Osteocyte (in vitro differentiated cells): ENCODE measurements at regions not wholly inside any gene's neighbourhood (a gene's known extent, or its start where the extent isn't known, plus 50 kb on each side); places are given as distances from the start of the nearest gene placed in this dataset.

Source experiments
- DNase-seq: peaks from one replicate; pipeline ENCODE4 v3.0.0; 2021; ENCODE audit warnings: mixed read lengths; ENCODE audit not compliant: unreplicated experiment; ENCODE audit errors: extremely low spot score
- H3K27ac Mint-ChIP-seq: one replicate; pipeline ENCODE4 v1.8.0; 2021; ENCODE audit warnings: mild to moderate bottlenecking, mixed read lengths; ENCODE audit not compliant: unreplicated experiment
- H3K27me3 Mint-ChIP-seq: one replicate; pipeline ENCODE4 v1.8.0; 2021; ENCODE audit warnings: mixed read lengths; ENCODE audit not compliant: unreplicated experiment
- H3K36me3 Mint-ChIP-seq: one replicate; pipeline ENCODE4 v1.8.0; 2021; ENCODE audit warnings: mixed read lengths; ENCODE audit not compliant: unreplicated experiment
- H3K4me1 Mint-ChIP-seq: one replicate; pipeline ENCODE4 v1.8.0; 2021; ENCODE audit warnings: mixed read lengths; ENCODE audit not compliant: unreplicated experiment
- H3K4me3 Mint-ChIP-seq: one replicate; pipeline ENCODE4 v1.8.0; 2021; ENCODE audit warnings: mild to moderate bottlenecking, moderate library complexity, mixed read lengths; ENCODE audit not compliant: unreplicated experiment
- H3K9me3 Mint-ChIP-seq: one replicate; pipeline ENCODE4 v1.8.0; 2021; ENCODE audit warnings: mixed read lengths; ENCODE audit not compliant: unreplicated experiment
- CTCF ChIP-seq: fragments of 200-600 bp; sonication (generic); IDR thresholded peaks from 2 replicates; pipeline ENCODE4 v1.5.0; 2021; ENCODE audit warnings: antibody characterized with exemption, mild to moderate bottlenecking, moderate library complexity

- Mint-ChIP-seq H3K9me3 (peaks cover 18% of the 10 kb centered on the region), H3K4me1 (no peaks in the 10 kb centered on the region), H3K4me3 (no peak overlapping the region), H3K27ac (no peak overlapping the region), H3K27me3 (no peaks in the 10 kb centered on the region), H3K36me3 (no peaks in the 10 kb centered on the region)
- DNase-seq = no peak
- TF ChIP-seq CTCF = no peak
Observed at GRCh38 chr10:106284802-106285587, 879.5 kb downstream of the SORCS1 start.

GRCh38 chr10:106280896-106281460, 883.5 kb downstream of the SORCS1 start:
- H3K27me3 Mint-ChIP-seq = no peaks in the 10 kb centered on the region
- no peaks in the 10 kb centered on the region for H3K4me1 Mint-ChIP-seq
- no peak overlapping the region for H3K4me3 Mint-ChIP-seq
- no peak for TF ChIP-seq CTCF
- no peaks in the 10 kb centered on the region for H3K36me3 Mint-ChIP-seq
- no peak overlapping the region for H3K27ac Mint-ChIP-seq
- peaks cover 14% of the 10 kb centered on the region for H3K9me3 Mint-ChIP-seq
- DNase-seq = no peak

- H3K27me3 Mint-ChIP-seq = no peaks in the 10 kb centered on the region
- H3K27ac Mint-ChIP-seq = no peak overlapping the region
- no peak overlapping the region for H3K4me3 Mint-ChIP-seq
Observed at GRCh38 chr10:106278383-106278782, 886.1 kb downstream of the SORCS1 start.

GRCh38 chr10:106271237-106271636, 893.3 kb downstream of the SORCS1 start:
- Mint-ChIP-seq H3K4me1 (no peaks in the 10 kb centered on the region), H3K27ac (no peak overlapping the region), H3K9me3 (peaks cover 6% of the 10 kb centered on the region), H3K4me3 (no peak overlapping the region), H3K36me3 (no peaks in the 10 kb centered on the region), H3K27me3 (no peaks in the 10 kb centered on the region)
- no peak for TF ChIP-seq CTCF
- no peak for DNase-seq

More at GRCh38 chr10:106278383-106278782, 886.1 kb downstream of the SORCS1 start:
- H3K9me3 Mint-ChIP-seq = peaks cover 14% of the 10 kb centered on the region
- no peak for DNase-seq
- H3K36me3 Mint-ChIP-seq = no peaks in the 10 kb centered on the region
- no peak for TF ChIP-seq CTCF
- H3K4me1 Mint-ChIP-seq = no peaks in the 10 kb centered on the region

GRCh38 chr10:106268000-106268399, 896.5 kb downstream of the SORCS1 start:
- no peak overlapping the region for H3K27ac Mint-ChIP-seq
- TF ChIP-seq CTCF = no peak
- H3K36me3 Mint-ChIP-seq = no peaks in the 10 kb centered on the region
- DNase-seq = no peak
- H3K4me3 Mint-ChIP-seq = no peak overlapping the region
- H3K9me3 Mint-ChIP-seq = peaks cover 6% of the 10 kb centered on the region
- H3K4me1 Mint-ChIP-seq = no peaks in the 10 kb centered on the region
- no peaks in the 10 kb centered on the region for H3K27me3 Mint-ChIP-seq
